ENCODE measurements at regions not wholly inside any gene's neighbourhood (a gene's known extent, or its start where the extent isn't known, plus 50 kb on each side); places are given as distances from the start of the nearest gene placed in this dataset.
"Not testable (repeated sequence)": the region's sequence is repeated elsewhere in the genome, so short reads cannot be mapped to it uniquely, and the experiment has no call there.

- not testable (repeated sequence) for DNase-seq
Observed at GRCh38 chr15:95153201-95153600, 921.8 kb downstream of the MCTP2 start.

GRCh38 chr15:95160316-95160715, 929.0 kb downstream of the MCTP2 start:
- DNase-seq: no peak

- DNase-seq: no peak
Observed at GRCh38 chr15:95162069-95162468, 930.7 kb downstream of the MCTP2 start.

- DNase-seq: no peak
Observed at GRCh38 chr15:95162531-95162930, 931.2 kb downstream of the MCTP2 start.

- DNase-seq: no peak
Observed at GRCh38 chr15:95162967-95163531, 931.7 kb downstream of the MCTP2 start.

- no peak for DNase-seq
Observed at GRCh38 chr15:95168152-95168551, 936.8 kb downstream of the MCTP2 start.

GRCh38 chr15:95168951-95169431, 937.6 kb downstream of the MCTP2 start:
- no peak for DNase-seq

- no peak for DNase-seq
Observed at GRCh38 chr15:95169541-95170459, 938.4 kb downstream of the MCTP2 start.

GRCh38 chr15:95170561-95171380, 939.4 kb downstream of the MCTP2 start:
- no peak for DNase-seq

- no peak for DNase-seq
Observed at GRCh38 chr15:95171564-95171963, 940.2 kb downstream of the MCTP2 start.

GRCh38 chr15:95174301-95175259, 943.2 kb downstream of the MCTP2 start:
- DNase-seq: no peak

- no peak for DNase-seq
Observed at GRCh38 chr15:95175914-95176658, 944.7 kb downstream of the MCTP2 start.

- DNase-seq: no peak
Observed at GRCh38 chr15:95176794-95177577, 945.6 kb downstream of the MCTP2 start.

- DNase-seq: no peak
Observed at GRCh38 chr15:95180530-95180929, 949.2 kb downstream of the MCTP2 start.

- DNase-seq: no peak
Observed at GRCh38 chr15:95182091-95182490, 950.7 kb downstream of the MCTP2 start.

- DNase-seq: no peak
Observed at GRCh38 chr15:95192923-95193322, 961.6 kb downstream of the MCTP2 start.

GRCh38 chr15:95194746-95195145, 963.4 kb downstream of the MCTP2 start:
- DNase-seq: no peak

- no peak for DNase-seq
Observed at GRCh38 chr15:95196176-95196915, 965.0 kb downstream of the MCTP2 start.

GRCh38 chr15:95202569-95203349, 971.4 kb downstream of the MCTP2 start:
- DNase-seq: no peak

Data from activated T-cell treated with anti-CD3 and anti-CD28 coated beads for 4 hours (primary cell).